ENCODE measurements at regions not wholly inside any gene's neighbourhood (a gene's known extent, or its start where the extent isn't known, plus 50 kb on each side); places are given as distances from the start of the nearest gene placed in this dataset.

- no peak for FAIRE-seq
Observed at GRCh38 chr4:125781651-125782050, 466.9 kb downstream of the FAT4 start.

More at GRCh38 chr4:125781651-125782050, 466.9 kb downstream of the FAT4 start:
- DNase-seq (ENCODE audit: low read depth, low spot score), result no peak
- Histone ChIP-seq H3K79me2 (ENCODE audit: control insufficient read depth, insufficient read depth, low read length) (no peaks in the 10 kb centered on the region), H2AFZ (ENCODE audit: low read depth, low read length) (no peak overlapping the region), H3K4me1 (ENCODE audit: control insufficient read depth, extremely low read depth, insufficient read depth, low read length) (no peaks in the 10 kb centered on the region), H3K4me3 (replicated peaks in 1 of 3; ENCODE audit: insufficient read depth in 1 of 3, low read depth in 1 of 3, low read length in 3 of 3) (no peak overlapping the region), H3K4me2 (ENCODE audit: insufficient read depth, low read length) (no peak overlapping the region), H3K9me3 (replicated peaks; ENCODE audit: control insufficient read depth, insufficient read depth, low read length) (no peaks in the 10 kb centered on the region), H3K9me1 (replicated peaks; ENCODE audit: control insufficient read depth, extremely low read depth, insufficient read depth, low read length) (no peaks in the 10 kb centered on the region), H3K36me3 (ENCODE audit: control insufficient read depth in 2 of 2, extremely low read depth in 1 of 2, insufficient read depth in 2 of 2, low read length in 2 of 2) (no peaks in the 10 kb centered on the region), H3K27me3 (ENCODE audit: control insufficient read depth in 2 of 2, insufficient read depth in 2 of 2, low read length in 2 of 2) (no peaks in the 10 kb centered on the region), H3K27ac (ENCODE audit: insufficient read depth, low read depth, low read length) (no peak overlapping the region), H3K9ac (replicated peaks; ENCODE audit: extremely low read depth, insufficient read depth, low read length) (no peak overlapping the region), H4K20me1 (replicated peaks; ENCODE audit: control insufficient read depth, extremely low read depth, insufficient read depth, low read length) (no peaks in the 10 kb centered on the region)
- intact Hi-C loops (cut with micrococcal nuclease), result no loop called here
- TF ChIP-seq MYC (IDR thresholded peaks at IDR 0.05; ENCODE audit: low read depth, low read length) (no peak), POLR2A (IDR thresholded peaks at IDR 0.05; ENCODE audit: low read depth, low read length) (no peak), JUN (IDR thresholded peaks at IDR 0.05; ENCODE audit: borderline replicate concordance, insufficient read depth, insufficient read length, low read depth) (no peak), EZH2 (IDR thresholded peaks at IDR 0.05; ENCODE audit: borderline replicate concordance, low read depth, low read length, severe bottlenecking) (no peak), CTCF (IDR thresholded peaks at IDR 0.05; ENCODE audit: extremely low read depth in 1 of 2, insufficient read depth in 1 of 2, low read depth in 1 of 2, low read length in 2 of 2) (no peak), FOS (IDR thresholded peaks at IDR 0.05; ENCODE audit: borderline replicate concordance, insufficient read depth, low read length) (no peak), POLR2AphosphoS5 (IDR thresholded peaks at IDR 0.05; ENCODE audit: insufficient read depth, low read depth, low read length) (no peak), GATA2 (IDR thresholded peaks at IDR 0.05; ENCODE audit: insufficient read depth, insufficient read length, low read depth, low read length) (no peak)
- TF ChIP-seq, protein P1, sequence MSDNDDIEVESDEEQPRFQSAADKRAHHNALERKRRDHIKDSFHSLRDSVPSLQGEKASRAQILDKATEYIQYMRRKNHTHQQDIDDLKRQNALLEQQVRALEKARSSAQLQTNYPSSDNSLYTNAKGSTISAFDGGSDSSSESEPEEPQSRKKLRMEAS (IDR thresholded peaks at IDR 0.05; ENCODE audit: insufficient read depth, insufficient read length), result no peak
- BruUV-seq (replicated peaks), result no TSS peak
- dilution Hi-C loops (cut with MboI; ENCODE audit: extremely low pct_ligation_motif_present, low sequenced_read_pairs), result no loop called here
- ChIA-PET POLR2A (no interaction called here), CTCF (interaction anchor here (0.8 kb wide), 1 partner anchor 199 kb away, joined by 5 read pairs; no protein-coding TSS in a partner anchor)
